Nephron (organoid): ENCODE measurements at regions not wholly inside any gene's neighbourhood (a gene's known extent, or its start where the extent isn't known, plus 50 kb on each side); places are given as distances from the start of the nearest gene placed in this dataset.
"Not testable (repeated sequence)": the region's sequence is repeated elsewhere in the genome, so short reads cannot be mapped to it uniquely, and the experiment has no call there.

Experiments
- H3K27ac Mint-ChIP-seq, 3 experiments: 2 replicates each; pipeline ENCODE4 v1.8.0; 2020; ENCODE audit warnings: mixed read lengths in 3 of 3, mild to moderate bottlenecking in 2 of 3, moderate library complexity in 1 of 3
- H3K27me3 Mint-ChIP-seq: 2 replicates; pipeline ENCODE4 v1.8.0; 2021; ENCODE audit warnings: low read depth, mild to moderate bottlenecking, moderate library complexity, mixed read lengths
- H3K36me3 Mint-ChIP-seq: 2 replicates; pipeline ENCODE4 v1.8.0; 2020; ENCODE audit warnings: low read depth, mixed read lengths
- H3K4me1 Mint-ChIP-seq: 2 replicates; pipeline ENCODE4 v1.8.0; 2020; ENCODE audit warnings: mixed read lengths
- H3K4me3 Mint-ChIP-seq, 3 experiments: 2 replicates each; pipeline ENCODE4 v1.8.0; 2020; ENCODE audit warnings: mild to moderate bottlenecking in 3 of 3, mixed read lengths in 3 of 3, moderate library complexity in 2 of 3
- H3K9me3 Mint-ChIP-seq: 2 replicates; pipeline ENCODE4 v1.8.0; 2020; ENCODE audit warnings: mixed read lengths
- CTCF ChIP-seq, 3 experiments: fragments of 200-600 bp; sonication (generic); IDR thresholded peaks; one replicate each; pipeline ENCODE4 v1.5.0; 2021; ENCODE audit warnings: antibody characterized with exemption in 3 of 3; ENCODE audit not compliant: unreplicated experiment in 3 of 3

GRCh38 chr7:145718129-145718528 is 398.5 kb upstream of the CNTNAP2 start:
- no peak overlapping the region for H3K27ac Mint-ChIP-seq
- H3K36me3 Mint-ChIP-seq, result no peaks in the 10 kb centered on the region
- no peaks in the 10 kb centered on the region for H3K27me3 Mint-ChIP-seq
- TF ChIP-seq CTCF (IDR thresholded peaks at IDR 0.05; ENCODE audit: unreplicated experiment in 3 of 3), result no peak
- H3K9me3 Mint-ChIP-seq, result no peaks in the 10 kb centered on the region
- no peaks in the 10 kb centered on the region for H3K4me1 Mint-ChIP-seq
- H3K4me3 Mint-ChIP-seq, result no peak overlapping the region

- Mint-ChIP-seq H3K36me3 (no peaks in the 10 kb centered on the region), H3K27ac (no peak overlapping the region), H3K27me3 (no peaks in the 10 kb centered on the region), H3K4me1 (no peaks in the 10 kb centered on the region), H3K9me3 (no peaks in the 10 kb centered on the region), H3K4me3 (no peak overlapping the region)
- TF ChIP-seq CTCF (IDR thresholded peaks at IDR 0.05; ENCODE audit: unreplicated experiment in 3 of 3), result no peak
Measured at GRCh38 chr7:145700488-145700887, 416.1 kb upstream of the CNTNAP2 start.

- no peaks in the 10 kb centered on the region for H3K9me3 Mint-ChIP-seq
- no peak overlapping the region for H3K27ac Mint-ChIP-seq
- H3K4me3 Mint-ChIP-seq, result no peak overlapping the region
- TF ChIP-seq CTCF (IDR thresholded peaks at IDR 0.05; ENCODE audit: unreplicated experiment in 3 of 3), result no peak
- no peaks in the 10 kb centered on the region for H3K4me1 Mint-ChIP-seq
- no peaks in the 10 kb centered on the region for H3K36me3 Mint-ChIP-seq
- H3K27me3 Mint-ChIP-seq, result no peaks in the 10 kb centered on the region
Measured at GRCh38 chr7:145698526-145699262, 417.9 kb upstream of the CNTNAP2 start.

- H3K36me3 Mint-ChIP-seq, H3K9me3 Mint-ChIP-seq, H3K4me3 Mint-ChIP-seq, H3K4me1 Mint-ChIP-seq, H3K27ac Mint-ChIP-seq, H3K27me3 Mint-ChIP-seq: not testable (repeated sequence)
Measured at GRCh38 chr7:145697412-145698107, 419.0 kb upstream of the CNTNAP2 start.

GRCh38 chr7:145696071-145696470 is 420.5 kb upstream of the CNTNAP2 start:
- Mint-ChIP-seq H3K27ac (no peak overlapping the region), H3K36me3 (no peaks in the 10 kb centered on the region), H3K4me3 (no peak overlapping the region), H3K9me3 (no peaks in the 10 kb centered on the region), H3K27me3 (no peaks in the 10 kb centered on the region), H3K4me1 (no peaks in the 10 kb centered on the region)
- no peak for TF ChIP-seq CTCF (IDR thresholded peaks at IDR 0.05; ENCODE audit: unreplicated experiment in 3 of 3)

GRCh38 chr7:145692237-145692950 is 424.2 kb upstream of the CNTNAP2 start:
- no peak for TF ChIP-seq CTCF (IDR thresholded peaks at IDR 0.05; ENCODE audit: unreplicated experiment in 3 of 3)
- no peaks in the 10 kb centered on the region for H3K9me3 Mint-ChIP-seq
- H3K27me3 Mint-ChIP-seq, result no peaks in the 10 kb centered on the region
- H3K4me3 Mint-ChIP-seq, result no peak overlapping the region
- no peak overlapping the region for H3K27ac Mint-ChIP-seq
- H3K36me3 Mint-ChIP-seq, result no peaks in the 10 kb centered on the region
- H3K4me1 Mint-ChIP-seq, result no peaks in the 10 kb centered on the region
